ENCODE measurements at regions not wholly inside any gene's neighbourhood (a gene's known extent, or its start where the extent isn't known, plus 50 kb on each side); places are given as distances from the start of the nearest gene placed in this dataset.

- intact Hi-C loops (cut with micrococcal nuclease): no loop called here
- Histone ChIP-seq H3K79me2 (ENCODE audit: insufficient read depth, low read length) (no peaks in the 10 kb centered on the region), H3K9ac (ENCODE audit: low read length) (no peak overlapping the region), H3K4me2 (ENCODE audit: low read length) (no peak overlapping the region), H2AFZ (ENCODE audit: low read depth, low read length, poor library complexity, severe bottlenecking) (no peak overlapping the region), H3K4me3 (replicated peaks in 1 of 2; ENCODE audit: low read depth in 1 of 2, low read length in 2 of 2) (no peak overlapping the region), H3K27me3 (ENCODE audit: insufficient read depth, low read length) (peaks cover 27% of the 10 kb centered on the region), H4K20me1 (ENCODE audit: insufficient read depth) (no peaks in the 10 kb centered on the region), H3K9me2 (ENCODE audit: insufficient read depth) (no peaks in the 10 kb centered on the region), H3K9me3 (ENCODE audit: control insufficient read depth in 1 of 2, insufficient read depth in 1 of 2, low read depth in 1 of 2, low read length in 2 of 2) (no peaks in the 10 kb centered on the region), H3K36me3 (ENCODE audit: control insufficient read depth in 1 of 2, insufficient read depth in 2 of 2, low read length in 2 of 2) (no peaks in the 10 kb centered on the region), H3K4me1 (ENCODE audit: control insufficient read depth in 1 of 2, insufficient read depth in 2 of 2, low read length in 2 of 2) (no peaks in the 10 kb centered on the region), H3K27ac (ENCODE audit: low read depth, low read length) (no peak overlapping the region)
- POLR2A ChIA-PET: no interaction called here
- ATAC-seq: no peak
- CTCF ChIA-PET: no interaction called here
- no TSS peak for BruUV-seq (replicated peaks)
- TF ChIP-seq POLR2A (IDR thresholded peaks at IDR 0.05; ENCODE audit: borderline replicate concordance, extremely low read depth, insufficient read depth, insufficient read length) (no peak), YY1 (IDR thresholded peaks at IDR 0.05; ENCODE audit: extremely low read depth, insufficient replicate concordance, low read depth, low read length) (no peak), SRF (IDR thresholded peaks at IDR 0.05; ENCODE audit: low read depth) (no peak), MAX (IDR thresholded peaks at IDR 0.05) (no peak), ZBTB33 (IDR thresholded peaks at IDR 0.05; ENCODE audit: extremely low read depth, insufficient replicate concordance, low read length) (no peak), ZFX (IDR thresholded peaks at IDR 0.05) (no peak), POLR2AphosphoS5 (IDR thresholded peaks at IDR 0.05; ENCODE audit: low read depth, low read length) (no peak), ZNF274 (IDR thresholded peaks at IDR 0.05; ENCODE audit: low read depth, low read length) (no peak)
- RAD21 ChIA-PET (ENCODE audit: low non-redundant PET in 1 of 2, low total read pairs in 2 of 2, uncharacterized antibody in 2 of 2, unreplicated experiment in 2 of 2): no interaction called here
- DNase-seq (ENCODE audit: low read depth, low spot score): no peak
Observed at GRCh38 chr10:43825984-43826383, 177.3 kb upstream of the ZNF32 start.

GRCh38 chr10:43825421-43825820 is 176.7 kb upstream of the ZNF32 start:
- no TSS peak for BruUV-seq (replicated peaks)
- TF ChIP-seq ZFX (IDR thresholded peaks at IDR 0.05): no peak
- TF ChIP-seq CBX3 (IDR thresholded peaks at IDR 0.05; ENCODE audit: low read depth): no peak
- no peak for TF ChIP-seq EGR1 (IDR thresholded peaks at IDR 0.05; ENCODE audit: low read depth)
- TF ChIP-seq SIN3A (IDR thresholded peaks at IDR 0.05; ENCODE audit: low read depth): no peak
- TF ChIP-seq RAD21 (IDR thresholded peaks at IDR 0.05; ENCODE audit: low read depth): no peak
- no peak for TF ChIP-seq SRF (IDR thresholded peaks at IDR 0.05; ENCODE audit: low read depth)
- no peak for TF ChIP-seq JUND (IDR thresholded peaks at IDR 0.05)
- no peak for TF ChIP-seq ATF3 (IDR thresholded peaks at IDR 0.05)
- no peak for TF ChIP-seq CTCF (IDR thresholded peaks at IDR 0.05 in 2 of 3, conservative IDR thresholded peaks at IDR 0.05 in 1 of 3; ENCODE audit: borderline replicate concordance in 1 of 3, insufficient read depth in 1 of 3, low read depth in 2 of 3, low read length in 2 of 3)
- TF ChIP-seq YY1 (IDR thresholded peaks at IDR 0.05; ENCODE audit: extremely low read depth, insufficient replicate concordance, low read depth, low read length): no peak

More at GRCh38 chr10:43825421-43825820, 176.7 kb upstream of the ZNF32 start:
- no peak overlapping the region for H3K4me3 ChIP-seq (replicated peaks in 1 of 2; ENCODE audit: low read depth in 1 of 2, low read length in 2 of 2)
- no peak for DNase-seq (ENCODE audit: low read depth, low spot score)
- no peak for ATAC-seq
- peaks cover 24% of the 10 kb centered on the region for H3K27me3 ChIP-seq (ENCODE audit: insufficient read depth, low read length)
- RAD21 ChIA-PET (ENCODE audit: low non-redundant PET in 1 of 2, low total read pairs in 2 of 2, uncharacterized antibody in 2 of 2, unreplicated experiment in 2 of 2): no interaction called here
- H3K27ac ChIP-seq (ENCODE audit: low read depth, low read length): no peak overlapping the region
- CTCF ChIA-PET: no interaction called here
- no peaks in the 10 kb centered on the region for H3K9me2 ChIP-seq (ENCODE audit: insufficient read depth)
- no peak overlapping the region for H3K4me2 ChIP-seq (ENCODE audit: low read length)
- POLR2A ChIA-PET: no interaction called here
- no peaks in the 10 kb centered on the region for H3K4me1 ChIP-seq (ENCODE audit: control insufficient read depth in 1 of 2, insufficient read depth in 2 of 2, low read length in 2 of 2)
- H4K20me1 ChIP-seq (ENCODE audit: insufficient read depth): no peaks in the 10 kb centered on the region
- no peaks in the 10 kb centered on the region for H3K36me3 ChIP-seq (ENCODE audit: control insufficient read depth in 1 of 2, insufficient read depth in 2 of 2, low read length in 2 of 2)
- H3K9me3 ChIP-seq (ENCODE audit: control insufficient read depth in 1 of 2, insufficient read depth in 1 of 2, low read depth in 1 of 2, low read length in 2 of 2): no peaks in the 10 kb centered on the region
- no peak overlapping the region for H2AFZ ChIP-seq (ENCODE audit: low read depth, low read length, poor library complexity, severe bottlenecking)
- intact Hi-C loops (cut with micrococcal nuclease): no loop called here
- H3K9ac ChIP-seq (ENCODE audit: low read length): no peak overlapping the region
- H3K79me2 ChIP-seq (ENCODE audit: insufficient read depth, low read length): no peaks in the 10 kb centered on the region

All from HCT116 (cell line).